Omental fat pad (tissue), 3 donors: ENCODE measurements at regions not wholly inside any gene's neighbourhood (a gene's known extent, or its start where the extent isn't known, plus 50 kb on each side); places are given as distances from the start of the nearest gene placed in this dataset.
"Not testable (repeated sequence)": the region's sequence is repeated elsewhere in the genome, so short reads cannot be mapped to it uniquely, and the experiment has no call there.

Experiments
- ATAC-seq: fragments of 150-250 bp; one replicate; pipeline ENCODE4 v1.9.1; 2016; ENCODE audit warnings: mild to moderate bottlenecking, moderate library complexity; ENCODE audit not compliant: low FRiP score
- DNase-seq: peaks from one replicate; pipeline ENCODE4 v3.0.0-alpha.2; 2019; ENCODE audit warnings: low spot score
- CTCF ChIP-seq, 3 donors: fragments of 450-650 bp; IDR thresholded peaks; one replicate each; pipeline ENCODE4 v1.5.1; 2016 to 2017; ENCODE audit warnings: antibody characterized with exemption in 3 of 3, mild to moderate bottlenecking in 3 of 3, moderate library complexity in 2 of 3

GRCh38 chr2:7694076-7694985 lies 777.1 kb downstream of the RNF144A start:
- ATAC-seq (no peak), DNase-seq (no peak)
- no peak for TF ChIP-seq CTCF (IDR thresholded peaks at IDR 0.05)

- ATAC-seq, DNase-seq: not testable (repeated sequence)
These were observed 779.3 kb downstream of the RNF144A start for GRCh38 chr2:7696556-7696955.

DNA sequence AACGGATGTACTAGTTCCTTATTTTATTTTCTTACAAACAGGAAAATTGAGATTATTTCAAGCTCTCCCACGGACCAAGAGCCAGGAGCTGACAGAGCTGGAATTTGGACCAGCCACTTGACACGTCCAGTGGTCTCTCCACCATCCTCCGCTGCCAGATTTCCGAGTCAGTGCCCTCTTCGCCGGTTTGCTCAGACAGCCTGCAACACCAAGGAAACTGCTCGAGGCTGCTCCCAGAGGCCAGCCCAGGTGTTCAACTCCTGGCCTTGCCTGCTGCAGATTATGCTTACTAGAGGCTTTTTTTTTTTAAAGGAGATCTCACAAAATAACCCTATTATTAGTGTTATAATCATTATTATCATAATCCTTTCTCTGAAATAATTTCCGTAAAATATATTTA lies 779.8 kb downstream of the RNF144A start:
- DNase-seq: no peak
- TF ChIP-seq CTCF (IDR thresholded peaks at IDR 0.05): no peak
- no peak for ATAC-seq

GRCh38 chr2:7701791-7702190 lies 784.6 kb downstream of the RNF144A start:
- ATAC-seq (no peak), DNase-seq (no peak)
- TF ChIP-seq CTCF (IDR thresholded peaks at IDR 0.05): no peak

- ATAC-seq (no peak), DNase-seq (no peak)
- TF ChIP-seq CTCF (IDR thresholded peaks at IDR 0.05): no peak
These were observed 785.8 kb downstream of the RNF144A start for GRCh38 chr2:7703048-7703447.

DNA sequence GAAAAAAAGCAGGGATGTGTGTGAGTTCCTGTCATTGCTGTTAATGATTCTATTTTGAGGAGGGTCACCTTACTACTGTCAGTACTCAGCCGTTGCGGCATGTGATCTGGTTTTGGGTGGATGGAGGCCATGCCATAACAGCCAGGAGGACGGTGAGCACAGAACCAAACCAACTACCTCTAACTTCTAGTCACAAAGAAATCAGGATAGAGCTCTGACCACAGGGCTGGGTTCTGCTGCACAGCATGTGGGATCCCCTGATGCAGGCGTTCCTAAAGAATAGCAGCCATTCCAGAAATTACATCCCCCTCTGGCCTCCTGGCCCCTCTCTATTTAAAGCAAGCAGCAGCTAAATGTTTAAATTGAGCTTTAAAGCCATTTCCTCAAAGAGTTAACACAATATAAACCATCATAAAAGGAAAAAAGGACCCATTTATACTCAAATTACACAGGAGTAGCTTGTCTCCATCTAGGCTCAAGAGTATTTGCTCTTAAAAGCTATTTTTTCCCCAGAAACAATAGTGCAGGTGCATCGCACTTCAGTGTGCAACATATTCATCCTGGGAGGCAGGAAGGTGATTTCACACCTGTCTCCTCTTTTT lies 786.4 kb downstream of the RNF144A start:
- no peak for TF ChIP-seq CTCF (IDR thresholded peaks at IDR 0.05)
- no peak for DNase-seq
- no peak for ATAC-seq

DNA sequence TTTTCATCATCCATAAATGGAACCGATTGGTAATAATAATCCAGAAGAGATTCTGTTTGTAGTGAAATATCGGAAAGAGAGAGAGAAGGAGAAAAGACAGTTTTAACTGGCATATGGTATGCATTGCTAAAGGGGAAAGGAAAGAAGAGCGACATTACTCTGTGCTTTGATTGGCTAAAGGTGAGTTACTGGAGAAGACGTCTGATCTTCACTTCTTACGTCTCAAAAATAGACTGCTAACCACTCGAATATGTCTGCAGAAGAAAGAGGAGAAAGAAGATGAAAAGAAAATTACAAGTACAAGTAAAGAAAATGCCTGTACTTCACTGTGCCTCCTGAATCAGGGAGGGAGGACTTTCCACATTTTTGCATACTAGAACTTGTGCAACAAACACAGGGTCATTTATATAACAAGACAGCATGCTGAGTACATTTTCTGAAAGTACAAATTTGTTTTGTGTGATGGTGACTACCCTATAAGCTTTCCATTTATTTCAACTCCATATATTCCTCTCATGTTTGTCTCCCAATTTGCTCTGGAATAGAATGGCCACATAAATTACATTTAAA lies 787.2 kb downstream of the RNF144A start:
- ATAC-seq: no peak
- DNase-seq: no peak
- no peak for TF ChIP-seq CTCF (IDR thresholded peaks at IDR 0.05)
